ENCODE measurements at regions not wholly inside any gene's neighbourhood (a gene's known extent, or its start where the extent isn't known, plus 50 kb on each side); places are given as distances from the start of the nearest gene placed in this dataset.
A peak's percentile ranks its signal among the peaks of the same experiment; 100 is the strongest.

- H3K4me1 ChIP-seq (ENCODE audit: insufficient read depth, insufficient read length): no peaks in the 10 kb centered on the region
- H3K4me3 ChIP-seq (ENCODE audit: insufficient read length, low read depth): no peak overlapping the region
- peaks cover 12% of the 10 kb centered on the region; the same call in 1 of the 2 replicates for H3K9me3 ChIP-seq (ENCODE audit: insufficient read depth, low read length)
- TF ChIP-seq ZNF274 (IDR thresholded peaks at IDR 0.05; ENCODE audit: low read depth, low read length) (no peak), YY1 (IDR thresholded peaks at IDR 0.05; ENCODE audit: insufficient read depth, insufficient read length) (no peak), SUZ12 (IDR thresholded peaks at IDR 0.05; ENCODE audit: extremely low read depth, insufficient read depth, insufficient read length) (no peak)
- H3K27me3 ChIP-seq (ENCODE audit: insufficient read depth, insufficient read length): no peaks in the 10 kb centered on the region
- no peak for DNase-seq (ENCODE audit: low read depth, low spot score)
- no peaks in the 10 kb centered on the region for H3K36me3 ChIP-seq (ENCODE audit: insufficient read depth, insufficient read length, low read length)
- H3K9ac ChIP-seq (ENCODE audit: insufficient read length, low read depth): no peak overlapping the region
Observed at GRCh38 chr12:38016602-38017001, 300.0 kb upstream of the ALG10B start.

GRCh38 chr12:38025916-38026315 lies 290.7 kb upstream of the ALG10B start:
- Histone ChIP-seq H3K27me3 (ENCODE audit: insufficient read depth, insufficient read length) (no peaks in the 10 kb centered on the region), H3K9me3 (ENCODE audit: insufficient read depth, low read length) (peaks cover 32% of the 10 kb centered on the region)
- TF ChIP-seq SUZ12 (IDR thresholded peaks at IDR 0.05; ENCODE audit: extremely low read depth, insufficient read depth, insufficient read length): no peak
- no peak for TF ChIP-seq YY1 (IDR thresholded peaks at IDR 0.05; ENCODE audit: insufficient read depth, insufficient read length)
- TF ChIP-seq ZNF274 (IDR thresholded peaks at IDR 0.05; ENCODE audit: low read depth, low read length): no peak

GRCh38 chr12:38053113-38053512 lies 263.5 kb upstream of the ALG10B start:
- DNase-seq (ENCODE audit: low read depth, low spot score): no peak
- Histone ChIP-seq H3K4me3 (ENCODE audit: insufficient read length, low read depth) (no peak overlapping the region), H3K27me3 (ENCODE audit: insufficient read depth, insufficient read length) (no peaks in the 10 kb centered on the region), H3K9me3 (ENCODE audit: insufficient read depth, low read length) (peaks cover 11% of the 10 kb centered on the region; the same call in 1 of the 2 replicates), H3K9ac (ENCODE audit: insufficient read length, low read depth) (no peak overlapping the region), H3K36me3 (ENCODE audit: insufficient read depth, insufficient read length, low read length) (no peaks in the 10 kb centered on the region), H3K4me1 (ENCODE audit: insufficient read depth, insufficient read length) (peaks cover 8% of the 10 kb centered on the region)
- TF ChIP-seq ZNF274 (IDR thresholded peaks at IDR 0.05; ENCODE audit: low read depth, low read length) (no peak), SUZ12 (IDR thresholded peaks at IDR 0.05; ENCODE audit: extremely low read depth, insufficient read depth, insufficient read length) (no peak), YY1 (IDR thresholded peaks at IDR 0.05; ENCODE audit: insufficient read depth, insufficient read length) (no peak)

More at GRCh38 chr12:38025916-38026315, 290.7 kb upstream of the ALG10B start:
- Histone ChIP-seq H3K4me3 (ENCODE audit: insufficient read length, low read depth) (no peak overlapping the region), H3K36me3 (ENCODE audit: insufficient read depth, insufficient read length, low read length) (no peaks in the 10 kb centered on the region), H3K4me1 (ENCODE audit: insufficient read depth, insufficient read length) (no peaks in the 10 kb centered on the region), H3K9ac (ENCODE audit: insufficient read length, low read depth) (no peak overlapping the region)
- DNase-seq (ENCODE audit: low read depth, low spot score): no peak

GRCh38 chr12:38053655-38054464 lies 262.7 kb upstream of the ALG10B start:
- Histone ChIP-seq H3K4me1 (ENCODE audit: insufficient read depth, insufficient read length) (peaks cover 8% of the 10 kb centered on the region), H3K27me3 (ENCODE audit: insufficient read depth, insufficient read length) (no peaks in the 10 kb centered on the region), H3K4me3 (ENCODE audit: insufficient read length, low read depth) (no peak overlapping the region), H3K9ac (ENCODE audit: insufficient read length, low read depth) (peak overlapping the region; percentile 58), H3K9me3 (ENCODE audit: insufficient read depth, low read length) (peaks cover 11% of the 10 kb centered on the region; the same call in 1 of the 2 replicates), H3K36me3 (ENCODE audit: insufficient read depth, insufficient read length, low read length) (no peaks in the 10 kb centered on the region)
- DNase-seq (ENCODE audit: low read depth, low spot score): peak; percentile 93
- TF ChIP-seq SUZ12 (IDR thresholded peaks at IDR 0.05; ENCODE audit: extremely low read depth, insufficient read depth, insufficient read length) (no peak), YY1 (IDR thresholded peaks at IDR 0.05; ENCODE audit: insufficient read depth, insufficient read length) (no peak), ZNF274 (IDR thresholded peaks at IDR 0.05; ENCODE audit: low read depth, low read length) (no peak)

GRCh38 chr12:38056701-38057689 lies 259.6 kb upstream of the ALG10B start:
- Histone ChIP-seq H3K4me1 (ENCODE audit: insufficient read depth, insufficient read length) (peaks cover 8% of the 10 kb centered on the region), H3K9ac (ENCODE audit: insufficient read length, low read depth) (peak overlapping the region; percentile 79), H3K27me3 (ENCODE audit: insufficient read depth, insufficient read length) (no peaks in the 10 kb centered on the region), H3K4me3 (ENCODE audit: insufficient read length, low read depth) (peak overlapping the region; percentile 18), H3K9me3 (ENCODE audit: insufficient read depth, low read length) (peaks cover 11% of the 10 kb centered on the region; the same call in 1 of the 2 replicates), H3K36me3 (ENCODE audit: insufficient read depth, insufficient read length, low read length) (no peaks in the 10 kb centered on the region)
- DNase-seq (ENCODE audit: low read depth, low spot score): peak; percentile 89
- no peak for TF ChIP-seq SUZ12 (IDR thresholded peaks at IDR 0.05; ENCODE audit: extremely low read depth, insufficient read depth, insufficient read length)
- TF ChIP-seq ZNF274 (IDR thresholded peaks at IDR 0.05; ENCODE audit: low read depth, low read length): no peak
- no peak for TF ChIP-seq YY1 (IDR thresholded peaks at IDR 0.05; ENCODE audit: insufficient read depth, insufficient read length)

GRCh38 chr12:38099686-38100085 lies 216.9 kb upstream of the ALG10B start:
- no peaks in the 10 kb centered on the region for H3K9me3 ChIP-seq (ENCODE audit: insufficient read depth, low read length)
- no peak overlapping the region for H3K9ac ChIP-seq (ENCODE audit: insufficient read length, low read depth)
- no peaks in the 10 kb centered on the region for H3K4me1 ChIP-seq (ENCODE audit: insufficient read depth, insufficient read length)
- H3K4me3 ChIP-seq (ENCODE audit: insufficient read length, low read depth): no peak overlapping the region
- TF ChIP-seq YY1 (IDR thresholded peaks at IDR 0.05; ENCODE audit: insufficient read depth, insufficient read length) (no peak), ZNF274 (IDR thresholded peaks at IDR 0.05; ENCODE audit: low read depth, low read length) (no peak), SUZ12 (IDR thresholded peaks at IDR 0.05; ENCODE audit: extremely low read depth, insufficient read depth, insufficient read length) (no peak)
- H3K27me3 ChIP-seq (ENCODE audit: insufficient read depth, insufficient read length): no peaks in the 10 kb centered on the region
- no peak for DNase-seq (ENCODE audit: low read depth, low spot score)
- H3K36me3 ChIP-seq (ENCODE audit: insufficient read depth, insufficient read length, low read length): no peaks in the 10 kb centered on the region

All from NT2/D1 (cell line).